Epithelial cell of proximal tubule (primary cell): ENCODE measurements at regions not wholly inside any gene's neighbourhood (a gene's known extent, or its start where the extent isn't known, plus 50 kb on each side); places are given as distances from the start of the nearest gene placed in this dataset.
"Not testable (repeated sequence)": the region's sequence is repeated elsewhere in the genome, so short reads cannot be mapped to it uniquely, and the experiment has no call there.

Experiments used
- DNase-seq: peaks from one replicate; pipeline ENCODE4 v3.0.0-alpha.2; 2011; ENCODE audit warnings: low read depth
- H3K4me3 ChIP-seq: 2 replicates; pipeline ENCODE4 v1.5.1; 2011; ENCODE audit warnings: low read depth, mild to moderate bottlenecking, low read length
- TF ChIP-seq, protein P1 (sequence below): conservative IDR thresholded peaks from 2 replicates; pipeline ENCODE4 v1.5.1; 2012; ENCODE audit warnings: low read depth, mild to moderate bottlenecking, low read length

DNA sequence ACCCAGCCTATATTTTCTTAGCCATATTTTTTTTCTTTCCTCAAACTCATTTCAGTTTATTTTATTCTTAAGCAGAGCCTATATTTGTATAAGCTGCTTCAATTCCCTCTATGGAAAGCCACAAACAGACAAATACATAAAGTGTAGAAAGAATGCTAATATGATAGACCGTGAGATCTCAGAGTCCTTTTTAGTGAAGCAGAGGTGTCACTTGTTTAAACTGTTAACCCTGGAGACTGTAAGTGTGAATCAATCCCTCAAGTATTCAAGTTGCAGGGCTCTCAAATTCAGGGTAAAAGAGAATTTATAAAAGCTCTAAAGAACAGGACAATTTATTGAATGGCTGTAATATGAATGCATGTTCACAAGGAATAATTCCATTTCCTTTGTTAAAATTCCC, 72.2 kb upstream of the BHLHE40 start:
- TF ChIP-seq, protein P1, sequence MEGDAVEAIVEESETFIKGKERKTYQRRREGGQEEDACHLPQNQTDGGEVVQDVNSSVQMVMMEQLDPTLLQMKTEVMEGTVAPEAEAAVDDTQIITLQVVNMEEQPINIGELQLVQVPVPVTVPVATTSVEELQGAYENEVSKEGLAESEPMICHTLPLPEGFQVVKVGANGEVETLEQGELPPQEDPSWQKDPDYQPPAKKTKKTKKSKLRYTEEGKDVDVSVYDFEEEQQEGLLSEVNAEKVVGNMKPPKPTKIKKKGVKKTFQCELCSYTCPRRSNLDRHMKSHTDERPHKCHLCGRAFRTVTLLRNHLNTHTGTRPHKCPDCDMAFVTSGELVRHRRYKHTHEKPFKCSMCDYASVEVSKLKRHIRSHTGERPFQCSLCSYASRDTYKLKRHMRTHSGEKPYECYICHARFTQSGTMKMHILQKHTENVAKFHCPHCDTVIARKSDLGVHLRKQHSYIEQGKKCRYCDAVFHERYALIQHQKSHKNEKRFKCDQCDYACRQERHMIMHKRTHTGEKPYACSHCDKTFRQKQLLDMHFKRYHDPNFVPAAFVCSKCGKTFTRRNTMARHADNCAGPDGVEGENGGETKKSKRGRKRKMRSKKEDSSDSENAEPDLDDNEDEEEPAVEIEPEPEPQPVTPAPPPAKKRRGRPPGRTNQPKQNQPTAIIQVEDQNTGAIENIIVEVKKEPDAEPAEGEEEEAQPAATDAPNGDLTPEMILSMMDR: no peak
- no peak overlapping the region for H3K4me3 ChIP-seq
- no peak for DNase-seq

DNA sequence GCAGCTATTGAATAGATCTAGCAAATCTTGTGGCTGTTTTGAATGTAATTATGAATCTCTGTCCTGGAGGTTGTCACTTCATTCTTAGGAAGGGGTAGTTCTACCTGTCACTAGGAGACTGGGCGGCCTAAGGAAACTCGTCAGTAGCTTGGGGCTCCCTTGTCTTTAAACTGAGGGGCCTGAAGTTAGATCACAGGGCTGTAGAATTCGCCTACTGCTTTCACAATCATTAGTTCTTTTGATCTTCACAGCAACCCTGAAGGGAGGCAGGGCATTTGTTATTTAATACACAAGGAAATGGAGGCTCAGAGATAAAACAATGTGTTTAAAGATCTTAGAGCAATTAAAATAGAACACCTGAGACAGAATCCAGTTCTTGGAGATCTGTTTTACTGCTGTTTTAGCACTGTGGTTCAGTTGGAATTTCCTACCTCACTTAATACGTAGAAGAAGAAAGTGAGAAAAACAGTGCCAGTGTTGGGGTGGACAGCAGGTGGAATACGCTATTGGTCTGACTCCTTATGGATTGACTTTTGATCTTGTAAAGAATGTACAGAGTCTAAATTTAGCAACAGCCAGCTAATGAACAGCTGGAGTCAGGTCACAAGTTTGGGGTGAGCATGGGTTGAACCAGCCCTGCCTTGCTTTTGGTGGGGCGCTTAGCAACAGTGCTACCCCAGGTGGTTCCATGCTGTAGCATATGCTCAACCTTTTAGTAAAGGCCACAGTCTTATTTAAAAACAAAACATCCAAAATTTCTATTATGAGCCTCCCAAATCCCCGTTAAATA, 71.4 kb upstream of the BHLHE40 start:
- H3K4me3 ChIP-seq: no peak overlapping the region
- no peak for DNase-seq
- TF ChIP-seq, protein P1: no peak

DNA sequence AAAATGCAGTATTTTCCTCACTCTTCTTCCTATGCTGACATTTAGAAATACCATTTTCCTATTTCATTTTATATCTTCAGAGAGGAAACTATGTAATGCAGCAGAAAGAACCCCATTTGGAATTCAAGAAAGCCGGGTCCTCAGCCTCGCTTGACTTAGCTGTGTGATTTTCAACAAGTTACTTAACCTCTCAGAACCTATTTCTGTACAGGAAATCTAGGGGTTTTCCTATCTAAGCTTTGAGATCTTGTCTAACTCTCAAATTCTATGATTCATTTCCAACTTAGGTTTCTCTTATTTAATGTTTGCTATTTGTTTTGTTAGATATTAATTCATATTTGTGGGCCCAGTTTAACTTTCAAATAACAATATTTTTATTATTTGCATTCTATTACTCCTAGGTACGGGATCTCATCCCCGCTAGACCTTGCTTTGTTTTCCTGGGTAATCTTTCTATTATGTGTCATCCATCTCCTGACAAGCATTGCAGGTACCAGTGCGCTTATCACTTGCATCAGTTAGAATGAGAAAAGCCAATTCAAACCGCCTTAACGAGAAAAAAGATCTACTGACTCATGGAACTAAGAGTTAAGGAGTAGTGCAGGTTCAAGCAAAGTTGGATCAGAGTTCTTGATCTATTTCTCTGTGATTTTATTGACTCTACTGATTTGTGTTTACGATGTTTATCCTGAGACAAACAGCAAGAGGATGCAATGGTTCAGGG, 70.6 kb upstream of the BHLHE40 start:
- TF ChIP-seq, protein P1: no peak
- H3K4me3 ChIP-seq: no peak overlapping the region
- no peak for DNase-seq

DNA sequence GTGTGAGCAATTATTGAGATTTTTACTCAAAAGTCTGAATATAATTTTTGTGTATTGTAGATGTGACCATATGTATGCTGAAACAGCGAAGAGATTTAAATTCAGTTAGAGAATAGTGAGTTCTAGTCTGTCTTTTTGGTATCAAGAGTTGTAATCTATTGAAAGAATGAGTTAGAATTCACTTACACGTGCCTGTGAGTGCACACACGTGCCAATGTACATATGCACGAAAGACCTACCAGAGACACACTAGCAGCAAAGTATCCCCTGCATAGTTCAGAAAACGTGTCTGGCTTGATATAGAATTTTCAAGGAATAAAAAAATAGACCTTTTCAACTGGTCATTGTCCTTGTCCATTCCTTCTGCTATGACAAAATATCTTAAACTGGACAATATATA, 64.8 kb upstream of the BHLHE40 start:
- TF ChIP-seq, protein P1: no peak
- H3K4me3 ChIP-seq: no peak overlapping the region
- DNase-seq: no peak

DNA sequence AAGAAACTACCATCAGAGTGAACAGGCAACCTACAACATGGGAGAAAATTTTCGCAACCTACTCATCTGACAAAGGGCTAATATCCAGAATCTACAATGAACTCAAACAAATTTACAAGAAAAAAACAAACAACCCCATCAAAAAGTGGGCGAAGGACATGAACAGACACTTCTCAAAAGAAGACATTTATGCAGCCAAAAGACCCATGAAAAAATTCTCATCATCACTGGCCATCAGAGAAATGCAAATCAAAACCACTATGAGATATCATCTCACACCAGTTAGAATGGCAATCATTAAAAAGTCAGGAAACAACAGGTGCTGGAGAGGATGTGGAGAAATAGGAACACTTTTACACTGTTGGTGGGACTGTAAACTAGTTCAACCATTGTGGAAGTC, 57.6 kb upstream of the BHLHE40 start:
- DNase-seq, H3K4me3 ChIP-seq: not testable (repeated sequence)

DNA sequence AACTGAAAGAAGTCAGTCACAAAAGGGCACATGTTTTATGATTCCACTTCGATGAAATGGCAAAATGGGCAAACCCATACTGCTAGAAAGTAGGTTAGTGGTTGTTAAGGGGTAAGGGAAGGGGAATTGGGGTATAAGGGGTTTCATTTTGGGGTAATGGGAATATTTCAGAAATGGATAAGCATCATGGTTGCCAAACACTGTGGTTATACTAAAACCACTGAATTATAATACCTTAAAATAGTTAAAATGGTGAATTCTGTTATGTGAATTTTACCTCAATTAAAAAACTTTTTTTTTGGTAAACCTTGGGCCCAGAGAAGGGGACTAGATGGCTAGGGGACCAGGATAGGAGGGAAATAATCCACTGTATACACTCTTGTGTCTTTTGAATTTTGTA, 52.3 kb upstream of the BHLHE40 start:
- TF ChIP-seq, protein P1: no peak
- H3K4me3 ChIP-seq: no peak overlapping the region
- DNase-seq: no peak

DNA sequence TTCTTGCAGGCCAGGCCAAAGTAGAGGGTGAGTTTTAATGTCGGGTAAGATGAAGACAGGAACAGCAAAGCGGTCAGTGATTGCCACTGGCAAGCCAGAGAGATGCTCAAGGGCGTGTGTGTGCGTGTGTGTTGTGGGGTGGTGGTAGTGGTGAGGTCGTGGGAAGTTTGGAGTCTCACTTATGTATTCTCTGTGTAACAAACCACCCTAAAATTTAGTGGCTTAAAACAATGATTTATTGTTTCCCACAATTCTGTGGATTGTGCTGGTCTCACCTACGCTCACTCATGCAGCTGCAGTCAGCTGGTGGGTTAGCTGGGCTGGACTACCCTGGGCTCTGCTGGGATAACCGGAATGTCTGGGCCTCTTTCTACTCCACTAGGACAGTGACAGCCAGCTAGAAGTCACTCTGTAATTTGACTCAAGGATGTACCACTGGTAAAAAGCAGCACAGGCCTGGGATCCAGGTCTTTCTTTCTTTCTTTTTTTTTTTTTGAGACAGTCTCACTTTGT, 50.9 kb upstream of the BHLHE40 start:
- DNase-seq: no peak
- TF ChIP-seq, protein P1: no peak
- no peak overlapping the region for H3K4me3 ChIP-seq
